ENCODE measurements at regions not wholly inside any gene's neighbourhood (a gene's known extent, or its start where the extent isn't known, plus 50 kb on each side); places are given as distances from the start of the nearest gene placed in this dataset.

DNA sequence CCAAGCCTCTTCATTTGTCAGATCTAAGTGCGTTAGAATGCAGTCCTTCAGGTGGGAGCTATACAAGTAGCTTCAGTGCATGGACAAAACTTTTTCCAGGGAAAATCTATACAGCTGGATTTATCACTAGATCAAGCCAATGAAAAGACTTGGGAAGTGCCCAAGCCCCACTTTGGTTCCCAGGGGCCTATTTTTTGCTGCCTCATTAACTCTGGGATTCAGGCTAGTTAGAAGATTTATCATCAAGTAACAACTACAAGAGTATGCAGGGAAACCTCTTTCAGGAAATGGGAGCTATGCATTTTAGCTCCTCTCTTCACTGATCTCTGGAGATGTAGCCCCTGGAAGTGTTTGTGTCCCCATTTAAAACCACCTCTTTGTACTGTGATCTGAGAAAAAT is 908.8 kb downstream of the SQOR start:
- no peak for DNase-seq (ENCODE audit: low read depth, low spot score)

DNA sequence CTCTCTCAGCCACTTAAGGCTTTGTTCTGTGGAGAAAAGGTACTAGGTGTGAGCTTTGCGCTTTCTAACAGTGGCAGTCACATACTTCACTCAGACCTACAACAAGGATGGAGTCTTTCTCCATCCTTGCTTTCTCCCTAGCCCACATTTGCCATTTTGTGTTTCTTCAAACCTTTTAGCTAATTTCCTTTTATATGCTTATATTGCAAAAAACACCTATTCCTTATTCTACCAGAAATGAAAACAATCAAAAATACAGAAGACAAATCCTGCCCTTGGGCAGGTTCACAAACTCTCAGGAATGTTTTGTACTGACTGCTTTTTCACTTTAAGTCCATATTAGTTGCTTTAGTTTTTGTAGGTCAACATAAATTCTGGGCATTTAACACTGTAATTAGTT is 914.2 kb downstream of the SQOR start:
- no peak for DNase-seq (ENCODE audit: low read depth, low spot score)

DNA sequence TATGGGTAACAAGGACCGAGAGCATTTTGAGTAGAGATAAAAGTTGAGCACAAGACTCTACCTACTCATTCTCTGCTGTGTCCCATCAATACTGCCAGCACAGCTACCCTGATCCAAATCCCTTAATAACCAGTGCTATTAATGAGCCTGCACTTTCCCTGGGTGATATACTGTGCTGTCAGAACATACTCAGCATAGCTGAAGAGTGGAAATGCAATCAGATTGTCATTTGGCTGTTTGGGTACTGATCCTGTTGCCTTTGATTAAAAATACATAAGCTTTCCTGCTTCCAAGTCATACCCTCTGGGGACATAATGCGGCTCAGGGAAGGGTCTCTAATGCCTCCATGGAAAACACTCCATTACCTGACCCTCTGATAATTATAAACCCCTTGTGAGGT is 917.5 kb downstream of the SQOR start:
- DNase-seq (ENCODE audit: low read depth, low spot score): no peak

DNA sequence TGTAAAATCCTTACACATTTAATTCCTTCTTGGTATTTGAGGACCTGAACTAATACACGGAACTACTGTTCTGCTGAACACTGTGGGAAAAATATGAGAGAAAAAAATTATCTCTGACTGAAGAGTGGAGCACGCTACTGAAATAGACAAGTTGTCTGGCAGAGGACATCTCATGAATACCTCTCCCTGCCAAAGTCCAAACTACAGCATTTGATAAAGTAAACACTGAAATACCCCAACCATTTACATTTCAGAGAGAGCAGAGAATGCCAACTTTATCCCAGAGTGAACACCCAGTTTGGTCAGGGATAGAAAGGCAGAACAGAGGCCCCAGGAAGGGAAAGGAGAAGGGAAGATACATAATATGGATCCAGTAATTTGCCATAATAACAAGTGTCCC is 920.7 kb downstream of the SQOR start:
- no peak for DNase-seq (ENCODE audit: low read depth, low spot score)

DNA sequence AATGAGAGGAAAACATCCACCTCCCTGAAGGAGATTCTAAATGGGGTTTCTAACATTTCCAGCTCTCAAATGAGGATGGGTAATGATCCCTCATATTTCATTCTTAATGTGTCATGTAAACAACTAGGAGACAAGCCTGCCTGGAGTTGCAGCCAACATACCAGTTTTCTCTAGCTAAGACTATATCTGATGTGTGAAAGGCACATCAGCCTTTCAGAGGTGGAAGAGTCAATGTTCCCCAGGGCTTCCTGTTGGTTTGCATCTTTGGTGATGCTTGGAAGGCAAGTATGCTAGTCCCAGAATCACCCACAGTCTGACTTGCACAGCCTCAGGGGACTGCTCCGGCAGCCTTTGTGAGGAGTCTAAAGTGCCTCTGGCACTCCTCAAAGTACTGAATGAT is 921.2 kb downstream of the SQOR start:
- no peak for DNase-seq (ENCODE audit: low read depth, low spot score)

DNA sequence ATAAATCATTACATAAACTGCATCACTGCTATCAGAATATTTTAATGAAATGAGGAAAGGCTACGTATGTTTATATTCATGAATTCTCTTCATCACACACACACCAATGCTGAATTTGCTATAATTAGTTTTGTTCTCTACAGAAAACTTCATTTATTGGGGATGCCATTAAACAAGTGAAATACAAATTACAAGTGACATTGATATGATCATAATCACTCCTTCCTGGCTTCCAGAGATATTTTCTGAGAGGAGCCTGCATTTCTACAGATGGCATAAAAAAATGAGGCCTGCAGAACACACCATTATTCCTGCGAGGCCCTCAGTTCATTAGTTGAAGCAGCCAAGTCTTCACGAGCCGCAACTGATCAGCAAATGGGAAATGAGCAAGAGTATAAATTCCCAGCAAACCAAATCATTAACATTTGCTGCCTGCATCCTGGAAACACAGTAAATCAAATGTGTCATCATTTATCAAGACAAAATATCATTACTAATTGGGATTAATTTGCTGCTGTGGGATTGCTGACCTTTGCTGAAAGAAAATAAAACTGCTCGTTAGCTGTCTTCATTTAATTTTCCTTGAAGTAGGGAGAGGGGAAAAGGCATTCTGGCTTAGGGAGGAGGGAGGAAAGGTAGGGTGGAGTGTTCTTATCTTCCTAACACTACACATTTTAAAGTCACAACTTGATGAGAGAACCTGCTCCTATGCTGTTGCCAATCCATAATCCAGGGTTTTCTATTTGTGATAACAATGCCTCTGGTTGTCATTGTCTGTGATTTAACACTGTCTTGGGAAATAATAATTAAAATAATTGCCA is 921.9 kb downstream of the SQOR start:
- no peak for DNase-seq (ENCODE audit: low read depth, low spot score)

DNA sequence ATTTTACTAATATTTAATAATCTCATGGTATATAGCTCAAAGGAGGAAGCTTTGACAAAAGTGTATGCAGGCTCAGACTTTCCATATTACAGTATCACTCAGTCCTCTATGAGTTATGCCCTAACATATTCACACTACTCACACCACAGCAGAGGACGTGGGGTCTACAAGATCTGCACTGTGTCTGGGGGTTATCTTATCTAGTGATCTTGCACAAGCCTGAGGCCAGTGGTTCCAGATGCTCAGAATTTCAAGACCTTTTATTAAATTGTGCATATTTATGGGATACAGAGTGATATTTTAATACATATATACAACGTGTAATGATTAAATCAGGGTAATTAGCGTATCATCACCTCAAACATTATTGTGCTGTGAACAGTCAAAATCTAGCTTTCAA is 933.1 kb downstream of the SQOR start:
- no peak for DNase-seq (ENCODE audit: low read depth, low spot score)

DNA sequence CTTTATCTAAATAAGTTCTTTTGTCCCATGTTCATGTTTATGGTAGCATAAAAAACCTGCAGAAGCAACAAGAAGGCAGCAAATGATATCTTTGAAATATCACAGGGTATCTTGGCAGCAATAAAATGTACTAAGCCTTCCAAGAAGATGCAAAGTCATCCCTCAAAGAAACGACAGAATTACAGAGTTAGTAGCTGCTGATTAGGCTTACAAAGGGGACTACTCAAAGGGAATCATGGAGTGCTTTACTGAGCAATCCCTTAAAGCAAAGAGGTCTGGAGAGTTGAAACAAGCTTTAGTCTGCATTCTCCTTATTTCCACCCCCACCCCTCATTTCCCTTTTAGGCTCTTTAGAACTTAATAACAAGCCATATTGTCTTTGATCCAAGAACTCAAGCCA is 935.0 kb downstream of the SQOR start:
- no peak for DNase-seq (ENCODE audit: low read depth, low spot score)

DNA sequence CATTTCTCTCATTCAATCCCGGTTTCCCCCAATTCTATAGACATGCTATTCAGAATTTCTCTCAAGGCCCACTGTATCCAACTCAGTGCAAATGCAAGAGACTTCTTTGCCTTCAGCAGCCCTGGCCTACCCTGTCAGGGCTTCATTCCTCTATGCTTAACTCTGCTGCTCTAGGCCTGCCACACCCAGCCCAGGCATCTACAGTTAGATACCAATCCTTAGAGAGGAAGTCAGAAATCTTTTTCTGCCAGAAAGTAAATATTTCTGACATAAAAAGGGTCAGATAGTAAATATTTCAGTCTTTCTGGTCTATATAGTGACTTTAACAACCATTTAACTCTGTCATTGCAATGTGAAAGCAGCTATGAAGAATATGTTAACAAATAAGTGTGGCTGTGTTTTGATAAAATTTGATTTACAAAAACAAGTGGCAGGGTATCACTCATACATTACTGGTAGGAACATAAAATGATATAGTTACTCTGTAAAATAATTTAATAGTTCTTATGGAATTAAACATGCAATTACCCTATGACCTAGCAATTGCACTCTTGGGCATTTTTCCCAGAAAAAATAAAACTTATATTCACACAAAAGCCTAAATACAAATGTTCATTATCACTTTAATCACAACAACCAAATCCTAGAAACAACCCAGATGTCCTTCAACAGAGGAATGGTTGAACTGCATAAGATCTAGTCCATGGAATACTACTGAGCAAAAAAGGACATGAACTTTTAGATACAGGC is 942.0 kb downstream of the SQOR start:
- no peak for DNase-seq (ENCODE audit: low read depth, low spot score)

DNA sequence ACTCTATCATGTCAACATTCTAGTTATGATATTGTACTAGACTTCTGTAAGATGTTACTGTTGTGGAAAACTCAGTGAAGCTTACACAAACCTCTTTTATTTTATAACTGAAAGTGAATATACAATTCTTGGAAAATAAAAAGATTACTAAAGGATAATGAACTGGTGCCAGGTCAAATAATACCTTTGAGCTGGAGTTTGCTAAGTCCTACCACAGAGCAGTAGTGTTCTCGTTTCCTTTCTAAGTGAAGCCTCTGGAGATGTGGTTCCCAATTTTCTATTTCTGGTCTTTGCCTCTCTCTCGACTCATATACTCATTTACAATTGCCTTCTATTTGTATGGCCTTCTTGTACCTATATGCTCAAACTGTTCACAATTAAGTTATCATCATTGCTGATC is 942.9 kb downstream of the SQOR start:
- no peak for DNase-seq (ENCODE audit: low read depth, low spot score)

DNA sequence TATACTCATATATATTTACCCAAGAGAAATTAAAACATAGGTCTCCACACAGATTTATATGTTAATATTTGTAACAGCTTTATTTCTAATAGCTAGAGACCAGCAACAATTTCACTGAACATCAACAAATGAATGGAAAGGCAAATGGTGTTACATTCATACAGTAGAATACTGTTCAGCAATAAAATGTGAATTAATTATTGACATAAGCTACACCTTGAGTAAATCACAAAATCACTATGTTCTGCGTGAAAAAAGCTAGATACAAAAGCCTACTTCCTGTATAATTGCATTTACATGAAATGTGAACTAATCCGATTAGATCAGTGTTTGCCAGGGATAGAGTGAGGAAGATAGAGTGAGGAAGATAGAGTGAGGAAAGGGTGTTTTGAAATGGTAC is 945.7 kb downstream of the SQOR start:
- no peak for DNase-seq (ENCODE audit: low read depth, low spot score)

DNA sequence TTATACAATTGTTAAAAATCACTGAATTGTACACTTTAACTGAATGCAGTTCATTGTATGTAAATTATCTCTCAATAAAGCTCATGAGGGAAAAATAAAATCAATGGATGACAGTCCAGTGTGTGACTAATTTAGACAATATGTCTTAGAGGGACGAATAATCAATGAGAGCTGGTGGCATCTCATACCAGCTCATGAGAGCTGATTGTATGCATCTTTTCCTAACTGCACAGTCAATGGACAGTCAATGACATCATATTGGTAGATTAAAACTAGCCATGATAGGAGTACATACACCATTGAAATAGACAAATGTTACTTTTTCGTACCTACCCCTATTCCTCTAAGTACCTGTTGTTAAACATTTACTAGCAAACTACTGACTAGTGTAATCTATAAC is 946.1 kb downstream of the SQOR start:
- no peak for DNase-seq (ENCODE audit: low read depth, low spot score)

DNA sequence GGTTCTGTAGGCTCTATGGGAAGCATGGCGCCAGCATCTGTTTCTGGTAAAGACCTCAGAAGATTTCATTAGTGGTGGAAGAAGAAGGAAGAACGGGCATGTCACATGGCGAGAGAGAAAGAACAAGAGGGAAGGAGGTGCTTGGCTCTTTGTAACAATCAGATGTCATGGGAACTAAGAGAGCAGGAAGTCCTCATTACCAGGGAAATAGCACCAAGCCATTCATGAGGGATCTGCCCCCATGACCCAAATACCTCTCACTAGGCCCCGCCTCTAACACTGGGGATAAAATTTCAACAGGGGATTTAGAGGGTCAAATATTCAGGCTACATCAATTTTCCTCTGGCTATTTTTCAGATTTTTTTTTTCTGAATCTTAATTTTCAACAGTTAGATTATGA is 954.3 kb downstream of the SQOR start:
- DNase-seq (ENCODE audit: low read depth, low spot score): no peak

DNA sequence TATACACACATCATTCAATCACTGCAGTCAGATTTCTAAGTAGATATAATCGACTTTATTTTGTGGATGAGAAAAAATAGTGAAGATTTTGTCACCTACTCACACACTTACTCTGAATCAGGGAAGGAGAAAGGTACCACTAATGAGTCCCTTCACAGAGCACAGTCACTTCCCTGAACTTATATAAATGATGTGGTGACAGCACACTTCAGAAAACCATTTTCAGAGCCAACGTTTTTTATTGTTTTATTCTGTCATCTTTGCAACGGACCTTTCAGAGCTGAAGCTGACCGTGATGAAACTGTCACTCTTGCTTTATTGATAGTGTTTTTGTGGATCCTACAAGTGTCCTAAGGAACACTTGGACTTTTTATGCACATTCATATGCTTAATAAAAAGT is 956.6 kb downstream of the SQOR start:
- DNase-seq (ENCODE audit: low read depth, low spot score): no peak

DNA sequence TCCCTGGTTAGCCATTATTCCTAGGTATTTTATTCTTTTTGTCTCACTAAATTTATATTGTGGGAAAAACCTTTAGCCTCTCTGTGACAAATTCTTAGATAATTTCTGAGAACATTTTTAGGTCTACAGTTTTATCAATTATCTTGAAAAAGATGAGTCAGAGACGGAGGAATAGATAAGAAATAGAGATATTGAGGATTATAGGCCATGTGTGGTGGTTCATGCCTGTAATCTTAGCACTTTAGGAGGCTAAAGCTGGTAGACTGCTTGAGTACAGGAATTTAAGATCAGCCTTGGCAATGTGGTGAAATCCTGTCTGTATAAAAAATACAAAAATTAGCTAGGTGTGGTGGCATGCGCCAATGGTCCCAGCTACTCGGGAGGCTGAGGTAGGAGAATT is 960.2 kb downstream of the SQOR start:
- DNase-seq (ENCODE audit: low read depth, low spot score): no peak

DNA sequence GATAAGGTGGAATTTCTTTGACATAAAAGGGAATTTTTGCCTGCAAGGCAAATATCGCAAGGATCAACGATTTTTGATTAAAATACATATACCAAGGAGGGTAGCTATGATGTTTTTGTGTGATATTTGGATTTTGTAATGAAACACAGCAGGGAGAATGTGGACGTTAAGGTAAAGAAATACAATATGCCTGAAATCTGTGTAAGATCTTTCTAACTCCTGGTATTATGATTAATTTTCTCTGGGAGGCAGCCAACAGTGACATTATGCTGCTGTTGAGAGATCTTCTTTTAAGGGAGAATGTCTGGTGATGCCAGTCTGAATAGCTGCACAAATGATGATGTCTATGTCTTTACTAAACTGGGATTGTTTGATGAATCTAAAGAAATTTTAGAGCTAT is 972.2 kb downstream of the SQOR start:
- no peak for DNase-seq (ENCODE audit: low read depth, low spot score)

DNA sequence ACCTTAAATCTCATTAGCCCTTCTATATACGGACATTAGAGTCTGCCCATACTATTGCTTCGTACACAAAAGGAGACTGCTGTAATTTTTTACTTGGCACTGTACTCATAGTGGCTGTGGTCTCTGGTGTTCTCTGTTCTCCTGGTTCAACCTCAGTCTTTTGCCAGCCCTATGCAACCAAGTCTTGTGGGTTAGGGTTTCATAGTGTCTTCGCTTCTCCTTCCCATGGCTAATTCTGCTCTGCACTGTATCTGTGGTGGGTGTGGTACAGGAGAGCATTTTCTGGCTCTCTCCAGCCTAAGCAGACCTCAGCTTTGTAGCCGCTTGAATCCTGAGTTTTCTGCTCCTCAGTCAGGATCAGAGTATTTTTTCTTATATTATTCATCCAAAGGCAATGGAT is 981.2 kb downstream of the SQOR start:
- no peak for DNase-seq (ENCODE audit: low read depth, low spot score)

DNA sequence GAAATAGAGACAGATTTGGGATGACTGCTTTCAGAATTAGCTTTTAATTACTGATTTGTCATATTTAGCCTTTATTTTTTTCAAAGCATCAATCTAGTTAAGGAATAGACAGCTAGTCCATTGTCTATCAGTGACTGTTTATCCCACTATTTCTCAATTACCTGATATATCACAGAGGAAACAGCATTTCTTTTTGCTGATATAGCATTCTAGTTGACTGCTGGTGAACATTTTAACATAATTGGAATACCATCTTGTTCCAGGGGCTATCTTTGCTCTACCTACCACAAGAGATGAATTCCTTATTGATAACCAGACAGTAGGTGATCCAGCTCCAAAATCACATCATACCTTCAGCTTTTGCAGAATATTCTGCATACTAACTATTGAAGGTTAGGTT is 982.7 kb downstream of the SQOR start:
- no peak for DNase-seq (ENCODE audit: low read depth, low spot score)

DNA sequence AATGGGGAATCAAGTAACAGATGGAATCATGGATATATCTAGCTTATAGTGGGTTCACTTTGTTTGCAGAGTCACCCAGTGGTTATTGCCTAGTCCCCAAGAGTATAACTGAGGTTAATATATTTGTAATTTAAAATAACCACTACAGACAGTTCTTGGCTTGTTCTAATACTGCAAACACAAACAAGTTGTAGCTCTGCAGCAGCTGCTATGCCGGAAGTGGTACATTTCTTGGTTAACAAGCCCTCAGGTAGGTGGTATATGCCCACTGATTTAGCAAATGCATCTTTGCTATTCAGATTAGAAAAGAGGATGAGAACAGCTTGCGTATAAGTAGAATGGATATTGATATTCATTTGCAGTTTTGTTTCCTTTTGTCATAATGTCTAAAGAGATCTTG is 984.2 kb downstream of the SQOR start:
- no peak for DNase-seq (ENCODE audit: low read depth, low spot score)

DNA sequence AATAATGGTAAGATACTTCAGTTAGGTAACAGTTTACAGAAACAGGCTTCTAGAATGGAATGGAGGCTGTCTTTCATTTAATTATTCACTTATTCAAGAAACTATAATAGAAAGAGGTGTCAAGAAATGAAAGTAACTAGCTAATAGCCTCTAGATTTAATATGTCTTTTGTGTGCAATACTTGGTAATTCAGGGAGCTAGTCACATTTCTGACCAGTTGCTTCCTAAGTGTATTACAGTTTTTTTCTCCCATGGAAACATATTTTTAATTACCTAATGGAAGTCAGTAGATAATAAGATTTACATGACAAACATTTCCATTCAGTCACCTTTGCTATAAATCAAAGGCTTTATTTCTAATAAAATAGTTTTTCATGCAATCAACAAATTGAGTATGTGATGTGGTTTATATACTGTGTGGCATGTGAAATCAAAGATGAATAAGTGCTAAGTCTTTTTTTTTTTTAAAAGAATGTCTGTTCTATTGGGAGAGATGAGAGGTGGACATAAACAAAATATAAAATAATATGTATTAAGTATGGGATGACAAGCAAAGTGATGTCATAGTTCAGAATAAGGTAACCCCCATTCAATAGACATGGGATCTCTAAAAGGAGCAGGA is 985.7 kb downstream of the SQOR start:
- DNase-seq (ENCODE audit: low read depth, low spot score): no peak

DNA sequence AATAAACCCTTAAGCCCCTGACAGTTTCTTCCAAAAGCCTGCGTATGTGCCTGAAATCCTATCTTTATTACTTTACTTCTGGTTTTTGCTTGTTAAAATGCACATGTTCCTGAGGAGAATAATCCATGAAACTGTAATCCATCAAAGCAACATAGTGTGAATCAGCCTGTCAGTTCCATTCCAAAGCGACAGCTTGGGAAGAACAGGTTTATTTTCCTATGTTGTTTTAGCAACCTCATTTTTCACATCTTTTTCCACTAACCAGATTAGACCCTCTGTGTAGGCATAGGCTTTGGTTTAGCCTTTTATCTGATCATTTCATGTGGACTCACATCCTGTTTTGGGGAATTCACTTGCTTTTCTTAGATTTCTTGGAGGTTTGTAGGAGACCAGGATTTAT is 988.0 kb downstream of the SQOR start:
- DNase-seq (ENCODE audit: low read depth, low spot score): no peak

DNA sequence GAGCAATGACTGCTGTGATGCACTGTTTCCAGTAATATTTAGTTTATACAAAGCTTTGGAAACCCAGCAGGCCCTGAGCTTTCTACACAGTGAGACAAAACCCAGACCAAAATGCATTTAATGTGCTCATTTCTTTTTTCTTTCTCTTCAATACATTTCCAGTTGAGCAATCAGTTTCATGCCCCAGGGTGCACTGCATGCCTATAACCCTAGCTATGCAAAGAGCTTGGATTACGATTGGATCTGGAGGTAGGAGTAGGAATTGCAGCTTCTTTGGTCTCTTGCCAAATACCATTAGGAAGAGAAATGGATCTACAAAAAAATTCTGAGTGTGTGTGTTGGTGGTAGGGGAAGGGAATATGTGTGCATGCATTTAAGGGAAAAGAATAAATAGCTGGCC is 1001.4 kb downstream of the SQOR start:
- no peak for DNase-seq (ENCODE audit: low read depth, low spot score)
